Upper lobe of right lung (tissue), 1 donor: ENCODE measurements at regions not wholly inside any gene's neighbourhood (a gene's known extent, or its start where the extent isn't known, plus 50 kb on each side); places are given as distances from the start of the nearest gene placed in this dataset.

ENCODE experiments used
- ATAC-seq: fragments of 200-7000 bp; cut with Tn5 transposase; one replicate; pipeline ENCODE4 v1.9.1; 2020; ENCODE audit warnings: mild to moderate bottlenecking, moderate library complexity
- DNase-seq: peaks from one replicate; pipeline ENCODE4 v3.0.0-alpha.2; 2020
- H3K27ac ChIP-seq: fragments of 200-600 bp; one replicate; pipeline ENCODE4 v1.8.0; 2022
- H3K27me3 ChIP-seq: fragments of 200-600 bp; one replicate; pipeline ENCODE4 v1.8.0; 2022; ENCODE audit warnings: mild to moderate bottlenecking
- H3K36me3 ChIP-seq: fragments of 200-600 bp; one replicate; pipeline ENCODE4 v1.8.0; 2022
- H3K4me1 ChIP-seq: fragments of 200-600 bp; one replicate; pipeline ENCODE4 v1.8.0; 2022
- H3K4me3 ChIP-seq: fragments of 200-600 bp; one replicate; pipeline ENCODE4 v1.8.0; 2022; ENCODE audit warnings: mild to moderate bottlenecking
- H3K9me3 ChIP-seq: fragments of 200-600 bp; one replicate; pipeline ENCODE4 v1.8.0; 2022
- CTCF ChIP-seq: fragments of 200-600 bp; IDR thresholded peaks from one replicate; pipeline ENCODE4 v1.8.0; 2022; ENCODE audit warnings: antibody characterized with exemption
- intact Hi-C: fragments of 100-400 bp; cut with DNase I; formaldehyde crosslinking; loops from one replicate; pipeline ENCODE4 v1.11.0; 2022
- donor health status: DM: no; HTN: yes; CAD: no; lungs with severe emphysema.

DNA sequence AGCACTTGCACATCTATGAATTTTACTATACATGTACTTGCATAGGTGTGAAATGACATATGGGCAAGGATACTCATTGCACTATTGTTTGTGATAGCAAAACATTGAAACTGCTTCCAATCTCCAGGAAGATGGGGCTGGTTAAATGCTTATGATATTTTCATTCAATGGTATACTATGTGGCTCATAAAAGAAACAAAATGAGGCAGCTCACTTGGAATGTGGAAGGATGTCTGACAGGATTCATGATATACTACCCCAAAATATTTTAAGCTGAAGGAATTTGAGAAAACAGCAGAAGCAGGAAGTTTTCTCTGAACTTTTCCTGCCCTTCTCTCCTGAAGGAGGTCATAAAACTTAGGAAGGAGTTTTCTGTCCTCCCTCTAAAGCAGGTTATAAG, 99.6 kb upstream of the CAST start:
- no peak for TF ChIP-seq CTCF
- H3K4me1 ChIP-seq: peaks cover 4% of the 10 kb centered on the region
- no peak overlapping the region for H3K4me3 ChIP-seq
- H3K27me3 ChIP-seq: no peaks in the 10 kb centered on the region
- DNase-seq (no peak), ATAC-seq (no peak)
- H3K9me3 ChIP-seq: no peaks in the 10 kb centered on the region
- no peaks in the 10 kb centered on the region for H3K36me3 ChIP-seq
- no peak overlapping the region for H3K27ac ChIP-seq
- intact Hi-C loops: no loop called here

DNA sequence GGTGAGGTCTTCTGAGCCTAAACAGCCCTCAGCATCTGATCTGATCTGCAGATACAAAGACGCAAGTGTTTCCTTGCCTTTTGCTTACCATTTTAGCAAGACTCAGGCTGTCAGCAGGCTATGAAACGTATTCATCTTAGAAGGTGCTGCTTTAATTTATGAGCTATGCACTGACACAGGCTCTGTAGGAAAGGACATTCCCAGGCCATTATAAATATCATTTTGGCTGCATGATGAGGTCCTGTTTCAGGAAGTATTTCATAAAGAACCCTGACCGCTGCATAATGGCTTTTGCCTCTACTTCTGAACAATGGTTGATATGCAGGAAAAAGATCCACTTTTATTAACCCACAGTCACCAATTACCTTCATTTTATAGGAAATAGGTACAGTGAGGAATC, 98.4 kb upstream of the CAST start:
- DNase-seq (no peak), ATAC-seq (no peak)
- Histone ChIP-seq H3K36me3 (no peaks in the 10 kb centered on the region), H3K4me3 (no peak overlapping the region), H3K9me3 (no peaks in the 10 kb centered on the region), H3K27me3 (no peaks in the 10 kb centered on the region), H3K4me1 (peaks cover 4% of the 10 kb centered on the region), H3K27ac (no peak overlapping the region)
- TF ChIP-seq CTCF: no peak
- intact Hi-C loops: no loop called here

GRCh38 chr5:96565582-96566265, 96.5 kb upstream of the CAST start:
- no peak for ATAC-seq
- H3K27ac ChIP-seq: no peak overlapping the region
- intact Hi-C loops: no loop called here
- no peak for TF ChIP-seq CTCF
- H3K4me1 ChIP-seq: peaks cover 4% of the 10 kb centered on the region
- no peaks in the 10 kb centered on the region for H3K9me3 ChIP-seq
- no peaks in the 10 kb centered on the region for H3K36me3 ChIP-seq
- H3K27me3 ChIP-seq: no peaks in the 10 kb centered on the region
- H3K4me3 ChIP-seq: no peak overlapping the region
- no peak for DNase-seq

GRCh38 chr5:96566833-96567587, 95.2 kb upstream of the CAST start:
- intact Hi-C loops: no loop called here
- no peak overlapping the region for H3K27ac ChIP-seq
- no peaks in the 10 kb centered on the region for H3K36me3 ChIP-seq
- no peaks in the 10 kb centered on the region for H3K9me3 ChIP-seq
- no peak for TF ChIP-seq CTCF
- peaks cover 4% of the 10 kb centered on the region for H3K4me1 ChIP-seq
- DNase-seq (no peak), ATAC-seq (no peak)
- H3K4me3 ChIP-seq: no peak overlapping the region
- H3K27me3 ChIP-seq: no peaks in the 10 kb centered on the region

DNA sequence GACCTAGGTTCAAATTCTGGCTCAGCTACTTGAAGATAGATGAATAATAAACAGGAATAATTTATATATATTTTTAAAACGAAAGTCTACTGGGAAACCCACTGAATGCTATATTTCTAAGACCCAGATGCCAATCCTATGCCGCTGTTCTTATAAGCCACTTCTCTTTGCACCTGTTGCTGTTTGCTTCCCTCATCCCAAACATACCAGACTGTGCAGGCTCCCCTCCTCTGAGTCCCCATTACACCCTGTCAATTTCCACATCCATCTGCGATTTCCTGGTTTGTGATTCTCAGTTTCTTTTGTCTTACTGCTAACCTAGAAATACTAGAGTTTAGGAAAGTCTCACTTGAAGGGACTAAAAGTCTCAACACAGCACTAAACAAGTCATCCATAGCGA, 92.8 kb upstream of the CAST start:
- no peak for DNase-seq
- no peaks in the 10 kb centered on the region for H3K9me3 ChIP-seq
- H3K36me3 ChIP-seq: no peaks in the 10 kb centered on the region
- no peak overlapping the region for H3K27ac ChIP-seq
- H3K4me3 ChIP-seq: no peak overlapping the region
- peaks cover 4% of the 10 kb centered on the region for H3K4me1 ChIP-seq
- TF ChIP-seq CTCF: no peak
- intact Hi-C loops: no loop called here
- ATAC-seq: no peak
- H3K27me3 ChIP-seq: no peaks in the 10 kb centered on the region
